Renal pelvis (tissue), 1 donor: ENCODE measurements at regions not wholly inside any gene's neighbourhood (a gene's known extent, or its start where the extent isn't known, plus 50 kb on each side); places are given as distances from the start of the nearest gene placed in this dataset.

ENCODE experiments used
- DNase-seq: peaks from one replicate; pipeline ENCODE4 v3.0.0-alpha.2; 2013

DNA sequence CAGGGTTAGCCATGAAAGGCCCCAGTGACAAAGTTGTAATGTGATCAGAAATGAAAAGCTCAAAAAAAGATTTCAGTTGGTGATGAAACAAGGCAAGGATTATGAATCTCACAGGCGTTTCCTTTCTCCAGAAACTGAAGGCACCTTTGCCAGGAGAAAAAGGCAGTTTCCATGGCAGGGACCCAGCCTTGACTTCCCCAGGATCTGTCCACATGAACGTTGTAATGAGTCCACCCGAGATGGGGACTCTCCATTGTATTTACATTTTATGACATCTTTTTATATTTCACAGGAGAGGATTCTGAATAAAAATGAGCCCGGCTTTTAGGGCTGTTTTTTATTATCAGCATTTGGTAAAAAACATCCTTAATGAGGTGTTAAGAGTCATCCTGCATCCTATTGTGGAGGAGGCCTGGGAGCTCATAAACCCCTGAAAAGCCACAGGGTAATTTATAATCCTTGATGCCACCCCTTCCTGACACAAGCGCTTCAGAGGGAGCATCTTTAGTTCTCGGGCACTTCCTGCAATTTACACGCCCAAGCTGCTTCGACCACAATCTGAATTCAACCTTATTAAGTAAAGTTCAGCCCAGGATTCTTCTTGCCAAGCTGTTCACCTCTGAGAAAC is 74.1 kb upstream of the SALL4 start:
- no peak for DNase-seq

GRCh38 chr20:51873652-51874051 is 71.3 kb upstream of the SALL4 start:
- no peak for DNase-seq

- DNase-seq, result peak; percentile 90
Observed at GRCh38 chr20:51871943-51872342, 69.6 kb upstream of the SALL4 start.

GRCh38 chr20:51869002-51869401 is 66.7 kb upstream of the SALL4 start:
- DNase-seq, result no peak

DNA sequence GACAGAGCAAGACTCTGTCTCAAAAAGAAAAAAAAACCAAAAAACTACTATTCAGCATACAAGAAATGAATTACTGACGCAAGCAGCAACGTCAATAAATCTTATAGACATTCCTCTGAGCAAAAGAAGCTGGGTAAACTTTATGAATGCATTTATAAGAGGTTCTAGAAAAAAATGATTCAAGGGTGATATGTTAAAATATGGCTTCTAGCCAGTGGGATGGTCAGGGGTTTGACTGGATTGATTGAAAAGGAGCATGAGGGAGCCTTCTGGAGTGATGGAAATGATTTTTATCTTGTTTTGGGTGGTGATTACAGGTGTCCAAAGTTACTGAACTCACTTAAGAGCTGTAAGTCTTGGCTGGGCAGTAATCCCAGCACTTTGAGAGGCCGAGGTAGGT is 64.9 kb upstream of the SALL4 start:
- DNase-seq, result no peak

DNA sequence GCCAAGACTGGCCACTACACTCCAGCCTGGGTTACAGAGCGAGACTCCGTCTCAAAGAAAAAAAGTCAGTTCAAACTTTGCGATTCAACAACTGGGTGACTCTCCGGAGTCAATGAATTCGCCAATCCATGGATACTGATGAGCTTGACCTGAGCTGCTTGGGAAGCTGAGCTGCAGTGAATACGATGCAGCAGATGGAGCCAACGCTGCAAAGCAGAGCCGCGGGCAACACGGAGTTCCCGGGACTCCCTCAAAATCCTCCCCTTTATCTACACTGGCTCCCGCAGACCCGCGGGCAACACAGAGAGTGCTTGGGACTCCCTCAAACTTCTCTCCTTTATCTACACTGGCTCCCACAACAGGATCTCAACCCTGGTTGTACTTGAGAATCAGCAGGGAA is 62.6 kb upstream of the SALL4 start:
- DNase-seq, result no peak

GRCh38 chr20:51862796-51863195 is 60.5 kb upstream of the SALL4 start:
- no peak for DNase-seq

DNA sequence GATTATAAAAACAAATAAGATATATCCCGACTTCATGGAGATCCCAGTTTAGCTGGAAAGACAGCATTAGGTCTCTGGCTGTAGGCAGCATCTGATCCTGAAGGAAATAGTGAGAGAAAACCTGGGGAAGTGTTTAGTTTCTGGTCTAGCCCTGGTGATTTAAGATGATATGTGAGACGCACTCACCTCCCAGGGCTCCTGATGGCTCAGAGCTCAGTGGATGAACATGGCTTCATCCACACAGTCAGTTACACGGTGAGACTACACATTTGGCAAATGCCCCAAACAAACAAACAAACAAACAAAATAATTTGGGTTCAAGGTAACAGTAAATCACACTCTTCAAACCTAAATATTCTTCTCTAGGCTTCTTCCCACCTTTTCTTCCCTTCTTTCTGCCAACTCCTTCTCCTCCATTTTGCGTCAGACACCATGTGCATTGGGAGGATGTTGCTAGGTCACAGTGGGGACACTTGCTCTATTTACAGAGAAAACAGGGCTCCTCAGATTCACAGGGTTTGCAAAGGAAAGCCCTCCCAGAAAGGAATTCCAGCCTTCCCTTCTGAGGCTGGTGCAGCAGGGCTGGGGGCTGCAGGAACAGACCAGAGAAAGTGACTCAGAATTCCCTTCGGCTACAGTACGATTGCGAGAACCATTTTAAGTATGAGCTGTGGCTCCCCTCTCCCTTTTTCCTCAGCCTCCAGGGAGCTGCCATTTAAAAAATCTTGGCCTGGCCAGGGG is 59.6 kb upstream of the SALL4 start:
- DNase-seq, result peak; percentile 48

GRCh38 chr20:51860111-51860882 is 58.0 kb upstream of the SALL4 start:
- DNase-seq, result no peak

- no peak for DNase-seq
Observed at GRCh38 chr20:51856432-51856831, 54.1 kb upstream of the SALL4 start.

- no peak for DNase-seq
Observed at GRCh38 chr20:51854921-51855320, 52.6 kb upstream of the SALL4 start.
